ENCODE measurements at regions not wholly inside any gene's neighbourhood (a gene's known extent, or its start where the extent isn't known, plus 50 kb on each side); places are given as distances from the start of the nearest gene placed in this dataset.

DNA sequence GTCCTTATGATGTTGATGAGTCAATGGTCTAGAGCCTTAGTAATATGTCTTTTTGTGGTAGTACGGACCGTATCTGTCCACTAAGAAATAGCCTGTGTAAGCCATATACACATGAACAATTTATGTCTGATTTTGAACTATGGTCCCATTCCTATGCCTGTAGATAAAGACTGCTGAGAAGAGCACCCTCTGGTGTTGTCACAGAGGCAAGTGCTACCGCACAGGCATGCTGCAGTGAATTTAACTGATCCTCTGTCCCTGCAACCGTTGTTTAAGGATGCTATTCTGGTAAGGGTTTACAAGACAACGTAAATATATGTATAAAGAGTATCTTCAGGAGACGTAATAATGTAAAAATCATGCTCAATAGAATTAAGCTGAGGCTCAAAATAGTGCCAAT lies 170.7 kb downstream of the UBE3A start:
- in situ Hi-C loops (cut with HindIII; ENCODE audit: low sequenced_read_pairs), result no loop called here

More for the DNA sequence above, 170.7 kb downstream of the UBE3A start:
- DNase-seq (ENCODE audit: low spot score), result peak; percentile 16

All from G401 (cell line).